Spleen (tissue), 7 donors: ENCODE measurements at regions not wholly inside any gene's neighbourhood (a gene's known extent, or its start where the extent isn't known, plus 50 kb on each side); places are given as distances from the start of the nearest gene placed in this dataset.

Experiments used
- CTCF ChIP-seq, 11 experiments: fragments of 200-600 bp in 7 of 11; fragments of 450-650 bp in 4 of 11; sonication (generic) in 4 of 11; IDR thresholded peaks in 8 of 11; conservative IDR thresholded peaks in 3 of 11; 1 replicate in 7 of 11; 2 replicates in 4 of 11; pipeline versions ENCODE4 v1.4.0 to v1.8.0; 2016 to 2021; ENCODE audit warnings: antibody characterized with exemption in 11 of 11, inconsistent platforms in 4 of 11, mild to moderate bottlenecking in 1 of 11
- POLR2AphosphoS5 ChIP-seq, 3 donors: sonication (generic); formaldehyde crosslinking; IDR thresholded peaks; one replicate each; pipeline ENCODE4 v1.5.1; 2017; ENCODE audit warnings: antibody characterized with exemption in 3 of 3
- donor health status: DM: no; HTN: no; CAD: no; lungs with moderate emphysema.
- donor health status: DM: no; HTN: no; CAD: no.
- donor health status: DM: no; HTN: no; CAD: no.

GRCh38 chr5:29077451-29077850, 2039.1 kb upstream of the CDH9 start:
- TF ChIP-seq CTCF (IDR thresholded peaks at IDR 0.05 in 8 of 11, conservative IDR thresholded peaks at IDR 0.05 in 3 of 11), result no peak
- no peak for TF ChIP-seq POLR2AphosphoS5 (IDR thresholded peaks at IDR 0.05)
